HG03066 (cell line): ENCODE measurements at regions not wholly inside any gene's neighbourhood (a gene's known extent, or its start where the extent isn't known, plus 50 kb on each side); places are given as distances from the start of the nearest gene placed in this dataset.

Source experiments
- ATAC-seq: cut with Tn5 transposase; IDR thresholded peaks from one replicate; pipeline ENCODE4 v1.9.1; 2021; ENCODE audit warnings: low read depth; ENCODE audit not compliant: unreplicated experiment

- no peak for ATAC-seq
Observed at GRCh38 chr12:74408601-74409166, 129.0 kb upstream of the ATXN7L3B start.

DNA sequence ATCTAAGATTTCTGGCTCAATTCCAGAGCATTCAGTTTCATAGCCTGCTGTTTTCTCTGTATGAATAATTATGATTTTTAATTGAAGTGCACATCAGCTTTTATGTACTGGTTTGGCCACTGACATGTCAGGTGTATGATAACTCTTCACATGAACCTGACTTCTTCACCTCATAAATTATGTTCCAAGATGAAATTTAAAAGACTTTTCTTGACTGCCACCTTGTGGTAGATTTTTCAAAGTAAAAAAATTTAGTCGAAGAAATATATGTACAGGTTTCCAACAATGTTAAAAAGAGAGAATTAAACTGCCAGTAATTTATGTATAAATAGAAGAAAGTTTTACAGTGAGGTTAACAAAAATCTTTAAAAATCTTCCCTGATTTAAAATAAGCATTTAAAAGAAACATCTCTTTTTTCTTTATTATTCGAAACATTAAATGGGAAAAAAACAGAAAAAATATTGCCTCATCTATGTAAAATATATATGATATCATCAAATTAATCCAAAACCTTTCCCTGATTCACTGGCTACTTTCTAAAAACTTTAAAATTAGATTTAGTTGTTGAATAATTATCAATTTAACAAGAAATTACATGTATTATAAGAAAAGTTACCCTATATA is 124.9 kb upstream of the ATXN7L3B start:
- ATAC-seq = no peak

GRCh38 chr12:74415633-74416032 is 122.0 kb upstream of the ATXN7L3B start:
- ATAC-seq = no peak

DNA sequence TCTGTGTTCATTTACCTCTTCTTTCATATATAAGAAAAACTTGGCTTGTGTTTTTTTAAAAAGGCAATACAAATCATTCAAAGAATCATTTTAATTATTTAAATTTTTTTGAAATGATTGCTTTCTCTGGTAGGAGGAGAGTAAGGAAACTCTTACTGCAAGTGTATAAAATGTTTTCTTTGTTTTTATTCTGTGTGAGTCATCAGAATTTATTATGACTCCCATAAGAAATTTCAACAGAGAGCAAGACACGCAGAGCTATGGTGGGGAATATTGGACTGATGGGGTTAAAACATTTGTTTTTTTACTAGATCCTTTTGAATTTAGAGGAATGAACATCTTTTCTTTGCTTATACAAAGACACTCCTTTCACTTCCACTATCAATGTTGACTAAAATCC is 119.1 kb upstream of the ATXN7L3B start:
- no peak for ATAC-seq

DNA sequence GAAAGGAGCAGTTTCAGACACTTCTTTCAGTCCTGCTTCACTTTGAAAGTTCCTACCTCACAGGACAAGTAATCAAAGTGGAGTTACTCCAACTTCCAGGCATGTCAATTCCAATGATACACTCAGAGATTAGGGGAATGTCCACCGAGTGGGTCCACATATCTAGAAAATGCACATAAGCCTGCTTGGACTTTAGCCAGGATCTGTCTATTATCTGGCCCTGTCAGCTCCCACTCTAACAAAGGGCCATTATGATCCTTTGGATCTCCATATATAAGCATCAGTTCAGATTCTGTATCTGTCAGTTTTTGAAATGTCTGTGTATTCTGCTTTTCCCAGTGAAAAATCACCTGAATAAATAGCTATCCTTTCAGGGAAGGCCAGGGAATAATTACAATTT is 112.9 kb upstream of the ATXN7L3B start:
- ATAC-seq = no peak

DNA sequence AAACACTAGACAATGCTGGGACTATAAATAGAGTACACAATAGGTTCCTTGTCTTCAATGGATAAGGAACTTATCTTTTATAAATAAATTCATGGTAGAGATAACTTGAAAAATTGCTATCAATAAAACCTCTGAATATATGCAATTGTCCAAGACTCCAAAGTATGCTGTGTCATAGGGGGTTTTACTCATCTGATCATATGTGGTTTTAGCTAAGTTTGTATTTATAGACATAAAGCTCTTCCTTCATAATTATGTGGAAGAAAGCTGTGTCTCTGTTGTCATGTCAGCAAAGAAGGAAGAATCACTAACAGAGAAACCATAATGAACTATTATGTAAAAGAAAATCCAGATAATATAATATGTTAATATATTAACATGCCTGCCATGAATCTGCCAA is 111.5 kb upstream of the ATXN7L3B start:
- ATAC-seq = no peak

DNA sequence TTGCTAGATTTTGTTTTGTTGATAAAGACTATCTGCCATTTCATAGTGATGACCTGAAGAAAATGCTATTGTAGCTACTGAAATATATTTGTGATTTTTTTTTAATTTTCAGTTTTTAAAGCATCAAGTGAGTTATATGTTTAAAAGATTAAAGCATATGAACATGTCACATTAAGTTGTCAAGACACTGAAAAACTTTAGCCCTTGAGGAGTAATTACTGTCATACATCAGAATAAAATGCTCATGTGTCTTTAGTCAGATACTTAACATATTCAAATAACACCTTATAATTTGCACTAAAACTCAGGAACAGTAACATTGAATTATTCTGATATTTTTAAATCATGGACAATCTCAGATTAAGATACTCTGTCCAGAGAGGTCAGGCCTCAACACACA is 108.1 kb upstream of the ATXN7L3B start:
- no peak for ATAC-seq

DNA sequence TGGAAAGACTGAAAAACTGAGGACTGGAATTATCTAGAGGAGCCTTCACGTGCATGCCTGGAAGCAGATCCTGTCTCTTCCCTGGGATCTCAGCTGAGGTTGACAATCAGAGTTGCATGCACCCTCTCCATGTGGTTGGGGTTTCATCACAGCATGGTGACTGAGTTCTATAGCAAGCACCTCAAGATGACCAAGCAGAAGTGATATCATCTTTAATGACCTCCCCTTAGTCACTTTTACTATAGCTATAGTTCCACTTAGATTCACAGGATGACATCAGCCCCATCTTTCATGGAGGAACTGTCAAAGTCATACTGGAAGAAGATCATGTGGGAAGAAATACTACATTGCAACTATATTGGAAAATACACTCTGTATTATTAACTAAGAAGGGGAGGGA is 105.8 kb upstream of the ATXN7L3B start:
- ATAC-seq = no peak

DNA sequence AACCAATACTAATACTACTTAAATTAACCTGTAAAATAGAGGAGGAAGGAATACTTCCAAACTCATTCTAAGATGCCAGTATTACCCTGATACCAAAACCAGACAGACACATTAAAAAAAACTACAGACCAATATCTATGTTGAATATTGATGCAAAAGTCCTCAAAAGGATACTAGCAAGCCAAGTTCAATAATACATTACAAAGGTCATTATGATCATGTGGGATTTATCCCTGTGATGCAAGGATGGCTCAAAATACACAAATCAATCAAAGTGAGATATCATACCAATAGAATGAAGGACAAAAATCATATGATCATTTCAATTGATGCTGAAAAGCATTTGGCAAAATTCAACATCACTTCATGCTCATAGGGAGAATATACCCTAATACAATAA is 97.2 kb upstream of the ATXN7L3B start:
- no peak for ATAC-seq

DNA sequence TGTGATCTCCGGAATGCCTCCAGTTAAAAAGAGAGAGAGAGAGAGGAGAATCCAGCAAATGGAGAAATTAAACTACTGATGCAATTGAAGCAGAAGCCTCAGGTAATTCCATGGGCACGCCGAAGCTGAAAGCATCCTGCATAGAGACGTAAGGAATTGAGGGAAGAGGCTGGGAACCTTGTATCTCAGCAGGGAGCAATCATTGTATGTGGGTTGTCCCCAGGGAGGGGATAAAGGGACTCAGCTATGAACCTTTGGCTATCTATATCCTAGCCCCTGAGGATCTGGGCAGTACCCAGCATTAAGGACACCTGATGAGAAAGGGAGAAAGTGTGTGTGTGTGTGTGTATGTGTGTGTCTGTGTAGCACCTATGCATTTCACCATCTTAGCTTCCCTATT is 95.8 kb upstream of the ATXN7L3B start:
- no peak for ATAC-seq

GRCh38 chr12:74446466-74446865 is 91.2 kb upstream of the ATXN7L3B start:
- ATAC-seq = no peak

DNA sequence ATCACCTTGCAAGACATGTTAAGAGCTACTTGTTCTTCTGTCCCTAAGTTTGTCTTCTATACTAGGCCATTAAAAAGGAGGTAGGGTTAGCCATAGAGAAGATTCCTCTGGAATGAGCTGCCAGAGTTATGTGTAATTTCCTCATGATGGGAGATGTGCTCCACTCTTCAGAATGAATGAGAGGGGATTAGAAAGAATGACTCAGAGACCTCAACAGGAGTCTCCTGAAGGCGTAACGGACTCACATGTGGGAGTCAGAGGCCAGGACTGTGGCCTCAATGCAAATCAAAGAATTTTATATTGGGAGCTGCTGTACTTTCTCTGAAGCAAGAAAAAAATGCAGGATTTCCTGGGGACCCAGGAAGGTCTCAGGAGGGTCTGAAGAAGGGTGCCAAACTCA is 87.8 kb upstream of the ATXN7L3B start:
- no peak for ATAC-seq

DNA sequence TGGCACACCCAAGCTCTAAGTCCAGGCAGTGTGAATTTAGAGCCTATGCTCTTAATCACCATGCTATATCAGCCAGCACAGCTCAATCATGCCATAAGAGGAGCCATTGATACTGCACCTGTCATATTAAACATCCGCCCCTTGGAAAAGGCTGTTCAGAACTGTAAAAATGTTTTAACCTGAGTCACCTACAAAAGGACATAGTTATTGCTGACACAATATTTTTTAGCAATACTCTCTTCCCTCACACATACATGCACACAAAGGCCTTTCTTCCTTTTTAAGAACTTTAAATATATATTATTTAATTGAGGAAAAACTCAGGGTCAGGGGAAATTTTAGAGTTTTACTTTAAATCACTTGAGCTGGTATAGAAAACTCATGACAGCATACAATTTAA is 83.5 kb upstream of the ATXN7L3B start:
- ATAC-seq = no peak

GRCh38 chr12:74455429-74455828 is 82.2 kb upstream of the ATXN7L3B start:
- no peak for ATAC-seq

DNA sequence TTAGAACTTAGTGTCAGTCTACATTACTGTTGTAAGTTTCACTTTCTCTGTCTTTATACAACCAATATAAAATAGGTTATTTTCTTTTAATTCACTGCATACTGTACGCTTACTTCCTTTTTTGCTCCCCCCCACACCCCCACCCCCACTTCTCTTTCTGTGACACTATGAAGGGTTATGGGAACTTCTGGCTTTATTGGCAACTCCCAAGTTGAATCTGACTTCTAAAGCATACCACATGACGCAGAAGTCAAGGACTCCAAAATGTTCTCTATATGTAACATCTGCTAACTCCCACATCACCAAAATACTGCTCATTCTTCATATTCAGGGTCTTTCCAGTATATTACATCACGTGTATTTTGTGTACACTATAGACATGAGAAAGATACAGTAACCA is 81.2 kb upstream of the ATXN7L3B start:
- ATAC-seq = no peak

DNA sequence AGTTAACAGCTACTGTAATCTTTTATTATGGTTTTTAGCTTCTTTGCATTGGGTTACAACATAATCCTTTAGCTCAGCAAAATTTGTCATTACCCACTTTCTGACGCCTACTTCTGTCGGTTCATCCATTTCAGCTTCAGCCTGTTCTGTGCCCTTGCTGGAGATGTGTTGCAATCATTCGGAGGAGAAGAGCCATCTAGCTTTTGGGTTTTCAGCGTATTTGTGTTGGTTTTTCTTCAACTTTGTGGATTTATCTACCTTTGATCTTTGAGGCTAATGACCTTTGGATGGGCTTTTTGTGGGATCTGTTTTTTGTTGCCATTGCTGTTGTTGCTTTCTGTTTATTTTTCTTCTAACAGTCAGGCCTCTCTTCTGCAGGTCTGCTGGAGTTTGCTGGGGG is 69.2 kb upstream of the ATXN7L3B start:
- no peak for ATAC-seq

DNA sequence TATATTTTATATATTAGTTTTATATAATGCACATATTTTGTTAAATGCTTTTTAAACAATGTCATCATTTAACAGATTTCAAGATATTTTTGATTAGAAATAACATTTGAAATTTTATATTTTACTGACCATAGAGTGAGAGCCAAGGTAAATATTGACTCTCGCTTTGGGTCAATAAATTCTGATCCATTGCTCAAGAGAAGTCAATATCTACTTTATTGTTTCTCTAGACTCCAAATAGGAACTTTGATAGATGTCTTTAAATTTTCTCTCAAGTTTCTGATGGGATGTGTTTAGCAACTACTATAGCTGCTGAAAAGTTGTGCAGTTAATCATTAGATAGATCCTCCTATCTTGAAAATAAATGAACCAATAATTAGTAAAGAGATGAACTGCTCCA is 61.4 kb upstream of the ATXN7L3B start:
- ATAC-seq = no peak

DNA sequence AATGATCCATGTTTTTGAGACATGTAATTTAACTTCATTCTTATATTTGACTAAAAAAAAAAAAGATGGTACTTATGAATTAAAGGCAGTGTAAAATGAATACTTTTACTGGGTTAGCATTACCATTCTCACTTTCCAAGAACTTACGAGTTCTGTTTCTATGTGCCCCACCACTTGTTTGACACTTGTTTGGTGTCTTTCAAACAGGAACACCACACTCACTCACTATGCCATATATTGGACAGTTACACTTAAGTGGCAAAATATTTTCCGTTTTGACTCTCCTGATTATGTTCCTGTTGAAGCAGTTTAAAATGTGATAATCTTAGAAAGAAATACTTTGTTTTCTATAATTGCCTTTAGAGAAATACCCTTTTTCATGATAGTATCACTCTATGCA is 56.6 kb upstream of the ATXN7L3B start:
- ATAC-seq = no peak

DNA sequence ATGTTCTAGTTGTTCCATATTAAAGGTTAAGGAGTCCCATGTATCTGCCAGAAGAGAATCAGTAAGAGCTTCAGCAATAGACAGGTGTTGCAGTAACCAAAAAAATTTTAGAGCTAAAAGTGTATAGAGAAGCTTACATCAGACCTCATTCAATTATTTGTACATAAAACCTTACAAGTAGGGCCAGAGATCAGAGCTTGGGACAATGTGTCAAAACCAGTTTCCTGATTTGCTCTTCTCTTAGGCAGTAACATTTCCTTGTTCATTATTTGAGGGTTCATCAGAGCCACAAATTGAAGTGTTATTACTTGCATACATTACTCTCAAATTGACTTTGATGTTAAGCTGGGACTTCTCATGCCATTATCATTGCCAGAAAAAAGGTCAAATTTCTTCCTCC is 55.5 kb upstream of the ATXN7L3B start:
- no peak for ATAC-seq

DNA sequence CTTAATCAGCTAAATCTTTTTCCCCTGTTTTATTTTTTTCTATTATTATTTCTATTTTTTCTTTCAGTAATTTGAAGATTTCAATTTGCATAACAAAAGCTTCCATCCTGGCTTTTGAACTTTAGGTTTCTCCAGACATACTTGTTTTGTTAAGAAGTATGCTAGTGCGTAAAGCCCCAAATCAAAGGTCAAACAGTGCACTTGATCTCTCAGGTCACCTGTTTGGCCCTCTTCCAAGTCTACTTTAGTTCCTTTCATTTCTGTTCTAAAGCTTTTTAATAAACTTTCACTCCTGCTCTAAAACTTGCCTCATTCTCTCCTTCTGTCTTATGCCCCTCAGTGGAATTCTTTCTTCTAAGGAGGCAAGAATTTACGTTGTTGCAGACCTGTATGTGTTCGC is 54.6 kb upstream of the ATXN7L3B start:
- no peak for ATAC-seq
